Smooth muscle cell (in vitro differentiated cells): ENCODE measurements at regions not wholly inside any gene's neighbourhood (a gene's known extent, or its start where the extent isn't known, plus 50 kb on each side); places are given as distances from the start of the nearest gene placed in this dataset.

Source experiments
- DNase-seq: peaks from one replicate; lab custom pipeline; 2025; ENCODE audit not compliant: unreplicated experiment; lab: John Stamatoyannopoulos, UW
- H2AFZ ChIP-seq: fragments of 200-600 bp; sonication (generic); 2 replicates; pipeline ENCODE4 v1.6.0; 2016; ENCODE audit warnings: antibody characterized with exemption, low read depth, mild to moderate bottlenecking
- H3F3A ChIP-seq: fragments of 200-600 bp; sonication (generic); 2 replicates; pipeline ENCODE4 v1.6.0; 2017; ENCODE audit warnings: antibody characterized with exemption, low read depth
- H3K27ac ChIP-seq: fragments of 200-600 bp; sonication (generic); 2 replicates; pipeline ENCODE4 v1.5.1; 2016; ENCODE audit warnings: low read depth, mild to moderate bottlenecking
- H3K27me3 ChIP-seq: fragments of 200-600 bp; sonication (generic); 2 replicates; pipeline ENCODE4 v1.6.1; 2016; ENCODE audit warnings: low read depth, mild to moderate bottlenecking
- H3K36me3 ChIP-seq: fragments of 200-600 bp; sonication (generic); 2 replicates; pipeline ENCODE4 v1.5.1; 2016; ENCODE audit warnings: low read depth
- H3K4me1 ChIP-seq: fragments of 200-600 bp; sonication (generic); 2 replicates; pipeline ENCODE4 v1.5.1; 2016; ENCODE audit warnings: low read depth
- H3K4me2 ChIP-seq: fragments of 200-600 bp; sonication (generic); 2 replicates; pipeline ENCODE4 v1.6.0; 2016; ENCODE audit warnings: mild to moderate bottlenecking
- H3K4me3 ChIP-seq: fragments of 200-600 bp; sonication (generic); 2 replicates; pipeline ENCODE4 v1.5.1; 2016; ENCODE audit warnings: mild to moderate bottlenecking
- H3K79me2 ChIP-seq: fragments of 200-600 bp; sonication (generic); 2 replicates; pipeline ENCODE4 v1.6.0; 2016; ENCODE audit warnings: low read depth, mild to moderate bottlenecking
- H3K9ac ChIP-seq: fragments of 200-600 bp; sonication (generic); 2 replicates; pipeline ENCODE4 v1.6.0; 2016; ENCODE audit warnings: low read depth
- H3K9me3 ChIP-seq: fragments of 200-600 bp; sonication (generic); replicated peaks from 2 replicates; pipeline ENCODE4 v1.5.1; 2016; ENCODE audit warnings: low read depth
- H4K20me1 ChIP-seq: fragments of 200-600 bp; sonication (generic); 2 replicates; pipeline ENCODE4 v1.6.0; 2016; ENCODE audit warnings: low read depth
- CTCF ChIP-seq: fragments of 200-600 bp; sonication (generic); IDR thresholded peaks from 2 replicates; pipeline ENCODE4 v1.5.1; 2017; ENCODE audit warnings: borderline replicate concordance, mild to moderate bottlenecking, antibody characterized with exemption; ENCODE audit not compliant: insufficient read depth, poor library complexity, severe bottlenecking
- WGBS: methylation state at CpG from one replicate; pipeline ENCODE4 v1.1.7; 2016; ENCODE audit warnings: low lambda C conversion rate; 5-methylcytosine and 5-hydroxymethylcytosine counted together

DNA sequence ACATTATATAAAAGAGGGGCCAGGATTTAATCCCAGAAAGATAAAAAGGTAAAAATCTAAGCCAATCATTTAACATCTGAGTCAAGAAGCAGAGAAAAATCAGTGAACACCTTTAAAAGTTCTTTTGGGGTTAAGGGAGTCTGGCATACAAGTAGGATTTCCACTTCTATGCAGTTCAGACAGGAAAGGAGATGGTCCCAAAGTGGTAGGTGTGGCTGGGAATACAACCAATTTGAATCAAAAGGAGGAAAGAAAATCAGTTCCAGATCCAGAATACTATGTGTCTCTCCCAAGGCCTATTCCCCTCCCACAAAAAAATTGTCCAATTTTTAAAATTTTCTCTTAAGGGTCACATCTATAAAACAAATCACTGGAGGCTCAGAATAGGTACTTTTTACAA lies 167.4 kb downstream of the PHLDA1 start:
- Histone ChIP-seq H4K20me1 (no peaks in the 10 kb centered on the region), H3K4me3 (no peak overlapping the region), H3K4me1 (no peaks in the 10 kb centered on the region), H2AFZ (no peak overlapping the region), H3K36me3 (no peaks in the 10 kb centered on the region), H3K9ac (no peak overlapping the region), H3K9me3 (no peaks in the 10 kb centered on the region), H3K79me2 (no peaks in the 10 kb centered on the region), H3F3A (no peaks in the 10 kb centered on the region), H3K27me3 (no peaks in the 10 kb centered on the region), H3K27ac (peak overlapping the region; percentile 90), H3K4me2 (no peak overlapping the region)
- TF ChIP-seq CTCF = no peak
- no peak for DNase-seq

GRCh38 chr12:75863533-75863932 lies 168.0 kb downstream of the PHLDA1 start:
- H4K20me1 ChIP-seq = no peaks in the 10 kb centered on the region
- H3K4me2 ChIP-seq = peak overlapping the region; percentile 48
- no peak overlapping the region for H3K4me3 ChIP-seq
- no peaks in the 10 kb centered on the region for H3K27me3 ChIP-seq
- H3K9ac ChIP-seq = peak overlapping the region; percentile 2
- no peaks in the 10 kb centered on the region for H3F3A ChIP-seq
- no peaks in the 10 kb centered on the region for H3K4me1 ChIP-seq
- no peak for DNase-seq
- peak overlapping the region; percentile 17 for H2AFZ ChIP-seq
- H3K36me3 ChIP-seq = no peaks in the 10 kb centered on the region
- TF ChIP-seq CTCF = no peak
- 65% methylated on average over 7 of the region's 7 CpGs for WGBS
- no peaks in the 10 kb centered on the region for H3K79me2 ChIP-seq
- H3K27ac ChIP-seq = peak overlapping the region; percentile 90
- no peaks in the 10 kb centered on the region for H3K9me3 ChIP-seq

- Histone ChIP-seq H3K79me2 (no peaks in the 10 kb centered on the region), H4K20me1 (no peaks in the 10 kb centered on the region), H3K4me3 (no peak overlapping the region), H3K4me2 (peak overlapping the region; percentile 48), H3K36me3 (no peaks in the 10 kb centered on the region), H3K27ac (peak overlapping the region; percentile 90), H3K27me3 (no peaks in the 10 kb centered on the region), H3K9ac (peak overlapping the region; percentile 44), H3K9me3 (no peaks in the 10 kb centered on the region), H2AFZ (no peak overlapping the region), H3K4me1 (no peaks in the 10 kb centered on the region), H3F3A (no peaks in the 10 kb centered on the region)
- TF ChIP-seq CTCF = no peak
- DNase-seq = no peak
- 40% methylated on average over 2 of the region's 2 CpGs for WGBS
Measured at GRCh38 chr12:75862692-75863471, 168.7 kb downstream of the PHLDA1 start.

- Histone ChIP-seq H3K27ac (no peak overlapping the region), H3K9ac (no peak overlapping the region), H3K4me3 (no peak overlapping the region), H3K27me3 (no peaks in the 10 kb centered on the region), H3K9me3 (no peaks in the 10 kb centered on the region), H3F3A (no peaks in the 10 kb centered on the region), H3K4me2 (no peak overlapping the region), H3K4me1 (no peaks in the 10 kb centered on the region), H3K79me2 (no peaks in the 10 kb centered on the region), H4K20me1 (no peaks in the 10 kb centered on the region), H3K36me3 (no peaks in the 10 kb centered on the region), H2AFZ (no peak overlapping the region)
- TF ChIP-seq CTCF = no peak
- 55% methylated on average over 2 of the region's 2 CpGs for WGBS
- no peak for DNase-seq
Measured at GRCh38 chr12:75859868-75860267, 171.7 kb downstream of the PHLDA1 start.
